ENCODE measurements at regions not wholly inside any gene's neighbourhood (a gene's known extent, or its start where the extent isn't known, plus 50 kb on each side); places are given as distances from the start of the nearest gene placed in this dataset.

DNA sequence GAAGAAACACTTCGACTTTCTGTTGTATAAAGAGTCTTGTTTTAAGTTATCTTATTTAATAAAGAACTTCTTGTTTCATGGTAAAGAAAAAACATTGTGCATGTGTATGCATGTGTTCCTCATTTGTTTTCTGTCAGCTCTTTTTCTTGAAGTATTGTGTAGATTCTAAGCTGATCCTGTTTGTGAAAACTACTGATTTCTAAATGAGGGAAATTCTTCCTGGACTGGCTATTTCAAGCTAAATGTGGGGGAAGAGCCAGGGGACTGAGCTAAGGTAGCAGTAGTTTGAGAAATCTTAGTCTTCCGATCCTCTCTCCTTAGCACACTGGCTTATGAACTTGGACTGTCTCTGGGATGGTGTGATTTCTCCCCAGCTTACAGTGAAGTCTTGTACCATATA lies 56.4 kb upstream of the RBMS1 start:
- Histone ChIP-seq H3K9ac (ENCODE audit: low read depth in 1 of 2, low read length in 2 of 2) (no peak overlapping the region), H3K27me3 (ENCODE audit: control insufficient read depth in 1 of 2, insufficient read depth in 2 of 2, low read length in 2 of 2) (no peaks in the 10 kb centered on the region), H3K36me3 (ENCODE audit: control insufficient read depth in 1 of 2, insufficient read depth in 2 of 2, low read length in 2 of 2) (no peaks in the 10 kb centered on the region), H3K4me1 (ENCODE audit: control insufficient read depth in 1 of 2, insufficient read depth in 2 of 2, low read length in 2 of 2) (no peaks in the 10 kb centered on the region), H3K4me3 (ENCODE audit: low read depth in 1 of 2, low read length in 2 of 2) (no peak overlapping the region), H3K9me3 (ENCODE audit: control insufficient read depth in 1 of 2, low read length in 2 of 2) (no peaks in the 10 kb centered on the region), H3K27ac (ENCODE audit: low read depth, low read length) (no peak overlapping the region)

DNA sequence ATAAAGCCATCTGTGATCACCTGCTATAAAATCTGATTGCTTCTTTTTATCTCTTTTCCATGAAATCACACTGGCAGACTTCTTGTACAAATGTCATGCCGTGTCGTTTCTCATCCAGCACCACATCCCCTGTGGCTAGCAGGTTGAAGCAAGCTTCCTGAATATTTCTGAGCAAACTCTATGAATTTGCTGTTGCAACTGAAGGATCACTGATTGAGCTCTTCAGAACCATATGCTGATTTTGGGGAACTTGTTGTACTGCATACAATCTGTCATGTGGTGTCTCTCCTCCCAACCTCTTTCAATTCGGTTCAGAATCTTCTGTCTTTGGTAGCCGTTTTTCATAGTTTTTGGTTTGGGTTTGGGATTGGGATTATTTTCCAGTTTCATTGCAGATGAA lies 57.7 kb upstream of the RBMS1 start:
- Histone ChIP-seq H3K9ac (ENCODE audit: low read depth in 1 of 2, low read length in 2 of 2) (no peak overlapping the region), H3K36me3 (ENCODE audit: control insufficient read depth in 1 of 2, insufficient read depth in 2 of 2, low read length in 2 of 2) (no peaks in the 10 kb centered on the region), H3K4me3 (ENCODE audit: low read depth in 1 of 2, low read length in 2 of 2) (no peak overlapping the region), H3K4me1 (ENCODE audit: control insufficient read depth in 1 of 2, insufficient read depth in 2 of 2, low read length in 2 of 2) (no peaks in the 10 kb centered on the region), H3K9me3 (ENCODE audit: control insufficient read depth in 1 of 2, low read length in 2 of 2) (no peaks in the 10 kb centered on the region), H3K27me3 (ENCODE audit: control insufficient read depth in 1 of 2, insufficient read depth in 2 of 2, low read length in 2 of 2) (no peaks in the 10 kb centered on the region), H3K27ac (ENCODE audit: low read depth, low read length) (no peak overlapping the region)

DNA sequence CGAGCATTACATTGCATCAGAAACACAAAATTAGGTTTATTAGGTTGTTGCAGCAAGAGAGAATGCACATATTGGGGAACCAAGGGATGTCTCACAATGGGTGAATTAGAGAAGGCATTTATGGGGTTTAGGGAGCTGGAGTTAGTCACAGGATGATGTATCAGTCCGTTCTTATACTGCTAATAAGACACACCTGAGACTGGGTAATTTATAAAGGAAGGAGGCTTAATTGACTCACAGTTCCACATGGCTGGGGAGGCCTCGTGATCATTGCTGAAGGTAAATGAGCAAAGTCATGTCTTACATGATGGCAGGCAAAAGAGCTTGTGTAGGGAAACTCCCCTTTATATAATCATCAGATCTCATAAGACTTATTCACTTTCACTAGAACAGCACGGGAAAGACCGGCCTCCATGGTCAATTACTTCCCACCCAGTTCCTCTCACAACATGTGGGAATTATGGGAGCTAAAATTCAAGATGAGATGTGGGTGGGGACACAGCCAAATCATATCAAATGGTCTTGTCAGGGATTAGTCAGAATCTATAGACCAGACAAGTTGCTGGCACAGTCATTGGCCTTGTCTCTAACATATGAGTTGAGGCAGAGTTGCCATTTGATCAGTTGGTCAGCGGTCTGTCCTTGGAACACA lies 61.9 kb upstream of the RBMS1 start:
- Histone ChIP-seq H3K9me3 (ENCODE audit: control insufficient read depth in 1 of 2, low read length in 2 of 2) (no peaks in the 10 kb centered on the region), H3K36me3 (ENCODE audit: control insufficient read depth in 1 of 2, insufficient read depth in 2 of 2, low read length in 2 of 2) (no peaks in the 10 kb centered on the region), H3K27ac (ENCODE audit: low read depth, low read length) (no peak overlapping the region), H3K27me3 (ENCODE audit: control insufficient read depth in 1 of 2, insufficient read depth in 2 of 2, low read length in 2 of 2) (no peaks in the 10 kb centered on the region), H3K4me1 (ENCODE audit: control insufficient read depth in 1 of 2, insufficient read depth in 2 of 2, low read length in 2 of 2) (no peaks in the 10 kb centered on the region), H3K9ac (ENCODE audit: low read depth in 1 of 2, low read length in 2 of 2) (no peak overlapping the region), H3K4me3 (ENCODE audit: low read depth in 1 of 2, low read length in 2 of 2) (no peak overlapping the region)

DNA sequence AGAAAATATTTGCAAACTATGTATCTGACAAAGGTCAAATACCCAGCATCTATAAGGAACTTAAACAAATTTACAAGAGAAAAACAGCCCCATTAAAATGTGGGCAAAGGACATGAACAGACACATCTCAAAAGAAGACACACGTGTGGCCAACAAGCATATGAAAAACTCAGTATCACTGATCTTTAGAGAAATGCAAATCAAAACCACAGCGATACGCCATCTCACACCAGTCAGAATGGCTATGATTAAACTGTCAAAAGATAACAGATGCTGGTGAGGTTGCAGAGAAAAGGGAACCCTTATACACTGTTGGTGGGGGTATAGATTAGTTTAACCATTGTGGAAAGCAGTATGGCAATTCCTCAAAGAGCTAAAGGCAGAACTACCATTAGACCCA lies 64.3 kb upstream of the RBMS1 start:
- Histone ChIP-seq H3K4me1 (ENCODE audit: control insufficient read depth in 1 of 2, insufficient read depth in 2 of 2, low read length in 2 of 2) (no peaks in the 10 kb centered on the region), H3K4me3 (ENCODE audit: low read depth in 1 of 2, low read length in 2 of 2) (no peak overlapping the region), H3K36me3 (ENCODE audit: control insufficient read depth in 1 of 2, insufficient read depth in 2 of 2, low read length in 2 of 2) (no peaks in the 10 kb centered on the region), H3K27me3 (ENCODE audit: control insufficient read depth in 1 of 2, insufficient read depth in 2 of 2, low read length in 2 of 2) (no peaks in the 10 kb centered on the region), H3K9me3 (ENCODE audit: control insufficient read depth in 1 of 2, low read length in 2 of 2) (no peaks in the 10 kb centered on the region), H3K27ac (ENCODE audit: low read depth, low read length) (no peak overlapping the region), H3K9ac (ENCODE audit: low read depth in 1 of 2, low read length in 2 of 2) (no peak overlapping the region)

DNA sequence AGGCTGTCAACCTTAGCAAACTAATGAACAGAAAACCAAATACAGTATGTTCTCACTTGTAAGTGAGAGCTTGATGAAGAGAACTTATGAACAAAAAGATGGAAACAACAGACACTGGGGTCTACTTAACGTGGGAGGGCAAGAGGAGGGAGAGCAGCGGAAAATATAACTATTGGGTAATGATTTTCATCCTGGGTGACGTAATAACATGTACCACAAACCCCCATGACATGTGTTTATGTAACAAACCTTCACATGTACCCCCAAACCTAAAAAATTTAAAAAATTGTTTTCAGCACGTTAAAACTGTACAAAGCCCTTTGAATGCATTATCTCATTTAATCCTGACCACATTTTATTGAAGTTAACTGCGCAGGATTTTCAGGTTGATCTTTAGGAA lies 64.9 kb upstream of the RBMS1 start:
- H3K4me1 ChIP-seq (ENCODE audit: control insufficient read depth in 1 of 2, insufficient read depth in 2 of 2, low read length in 2 of 2), result no peaks in the 10 kb centered on the region
- H3K36me3 ChIP-seq (ENCODE audit: control insufficient read depth in 1 of 2, insufficient read depth in 2 of 2, low read length in 2 of 2), result no peaks in the 10 kb centered on the region
- H3K9ac ChIP-seq (ENCODE audit: low read depth in 1 of 2, low read length in 2 of 2), result no peak overlapping the region

DNA sequence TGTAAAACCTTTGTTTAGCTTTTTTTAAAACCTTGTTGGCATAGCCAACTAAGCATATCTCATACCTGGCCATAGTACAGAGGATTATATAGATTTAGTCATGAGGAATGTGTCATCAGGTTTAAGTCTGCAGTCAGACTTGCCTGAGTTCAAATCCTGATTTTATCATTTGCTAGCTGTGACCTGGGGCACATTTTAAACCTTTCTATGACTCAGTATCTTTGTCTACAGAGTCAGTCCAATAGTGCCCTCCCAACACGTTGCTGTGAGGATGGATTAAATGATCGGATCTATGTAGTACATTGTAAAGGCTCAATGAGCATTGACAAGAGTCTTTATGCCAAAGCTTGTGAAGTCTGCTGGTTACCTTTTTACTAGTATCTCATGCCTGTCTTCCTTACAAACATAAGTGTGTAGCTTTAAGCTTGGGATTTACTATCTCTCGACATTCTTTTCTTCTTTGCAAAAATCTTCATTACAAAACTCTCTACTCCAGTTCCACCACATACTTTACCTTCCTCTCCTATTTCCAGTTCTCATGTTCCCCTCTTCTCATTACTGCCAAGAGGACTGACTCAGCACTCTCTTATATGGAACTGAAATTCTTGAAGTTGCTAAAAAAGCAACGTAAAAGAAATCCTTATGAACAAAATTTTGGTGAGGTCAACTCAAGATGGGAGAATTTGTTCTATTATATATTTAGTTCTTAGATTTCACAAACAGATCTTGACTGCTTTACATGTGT lies 68.1 kb upstream of the RBMS1 start:
- Histone ChIP-seq H3K36me3 (ENCODE audit: control insufficient read depth in 1 of 2, insufficient read depth in 2 of 2, low read length in 2 of 2) (no peaks in the 10 kb centered on the region), H3K4me1 (ENCODE audit: control insufficient read depth in 1 of 2, insufficient read depth in 2 of 2, low read length in 2 of 2) (no peaks in the 10 kb centered on the region), H3K4me3 (ENCODE audit: low read depth in 1 of 2, low read length in 2 of 2) (no peak overlapping the region), H3K27me3 (ENCODE audit: control insufficient read depth in 1 of 2, insufficient read depth in 2 of 2, low read length in 2 of 2) (no peaks in the 10 kb centered on the region), H3K9ac (ENCODE audit: low read depth in 1 of 2, low read length in 2 of 2) (no peak overlapping the region), H3K27ac (ENCODE audit: low read depth, low read length) (no peak overlapping the region), H3K9me3 (ENCODE audit: control insufficient read depth in 1 of 2, low read length in 2 of 2) (no peaks in the 10 kb centered on the region)

More for the DNA sequence above, 64.9 kb upstream of the RBMS1 start:
- no peak overlapping the region for H3K4me3 ChIP-seq (ENCODE audit: low read depth in 1 of 2, low read length in 2 of 2)
- no peaks in the 10 kb centered on the region for H3K9me3 ChIP-seq (ENCODE audit: control insufficient read depth in 1 of 2, low read length in 2 of 2)
- H3K27ac ChIP-seq (ENCODE audit: low read depth, low read length), result no peak overlapping the region
- no peaks in the 10 kb centered on the region for H3K27me3 ChIP-seq (ENCODE audit: control insufficient read depth in 1 of 2, insufficient read depth in 2 of 2, low read length in 2 of 2)

DNA sequence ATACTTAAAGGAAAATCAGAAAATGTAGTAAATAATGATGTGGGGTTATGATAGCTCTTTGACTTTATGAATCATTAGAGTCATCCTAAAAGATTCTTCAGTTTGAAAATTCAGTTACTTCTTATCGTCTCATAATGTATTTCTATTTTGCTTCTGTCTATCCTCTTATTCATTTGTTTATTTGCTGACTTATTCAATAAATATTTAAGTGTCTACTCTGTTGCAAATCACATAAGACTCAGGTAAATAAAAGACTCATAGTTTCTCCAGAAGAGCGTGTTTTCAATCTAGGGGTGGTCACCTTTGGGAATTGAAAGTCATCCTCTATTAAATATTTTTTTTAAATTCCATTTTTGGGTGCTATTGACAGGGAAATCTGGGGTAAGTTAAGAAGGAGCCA lies 69.1 kb upstream of the RBMS1 start:
- H3K36me3 ChIP-seq (ENCODE audit: control insufficient read depth in 1 of 2, insufficient read depth in 2 of 2, low read length in 2 of 2), result no peaks in the 10 kb centered on the region
- H3K27me3 ChIP-seq (ENCODE audit: control insufficient read depth in 1 of 2, insufficient read depth in 2 of 2, low read length in 2 of 2), result no peaks in the 10 kb centered on the region
- H3K4me3 ChIP-seq (ENCODE audit: low read depth in 1 of 2, low read length in 2 of 2), result no peak overlapping the region
- H3K9ac ChIP-seq (ENCODE audit: low read depth in 1 of 2, low read length in 2 of 2), result no peak overlapping the region
- H3K9me3 ChIP-seq (ENCODE audit: control insufficient read depth in 1 of 2, low read length in 2 of 2), result no peaks in the 10 kb centered on the region
- H3K4me1 ChIP-seq (ENCODE audit: control insufficient read depth in 1 of 2, insufficient read depth in 2 of 2, low read length in 2 of 2), result no peaks in the 10 kb centered on the region
- H3K27ac ChIP-seq (ENCODE audit: low read depth, low read length), result no peak overlapping the region

DNA sequence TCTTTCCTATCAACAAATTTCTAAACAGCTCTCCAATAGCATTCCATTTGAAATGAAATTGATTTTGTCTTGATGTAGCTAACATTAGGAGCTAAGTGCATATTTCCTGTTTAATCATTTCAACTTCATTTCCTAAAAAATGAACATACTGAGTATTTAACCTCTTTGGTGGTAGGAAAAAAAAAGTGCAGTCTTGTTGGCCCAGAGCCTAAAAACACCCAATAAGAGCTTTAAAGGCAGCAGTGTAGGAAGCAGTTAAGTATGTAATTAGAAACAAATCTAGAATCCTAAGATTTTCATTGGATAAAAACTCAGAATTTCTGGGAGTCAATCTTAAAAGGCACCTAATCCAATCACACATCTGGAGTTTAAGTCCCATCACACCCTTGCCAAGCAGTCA lies 71.0 kb upstream of the RBMS1 start:
- H3K9ac ChIP-seq (ENCODE audit: low read depth in 1 of 2, low read length in 2 of 2), result no peak overlapping the region
- H3K36me3 ChIP-seq (ENCODE audit: control insufficient read depth in 1 of 2, insufficient read depth in 2 of 2, low read length in 2 of 2), result no peaks in the 10 kb centered on the region
- H3K4me3 ChIP-seq (ENCODE audit: low read depth in 1 of 2, low read length in 2 of 2), result no peak overlapping the region
- no peaks in the 10 kb centered on the region for H3K4me1 ChIP-seq (ENCODE audit: control insufficient read depth in 1 of 2, insufficient read depth in 2 of 2, low read length in 2 of 2)
- no peaks in the 10 kb centered on the region for H3K27me3 ChIP-seq (ENCODE audit: control insufficient read depth in 1 of 2, insufficient read depth in 2 of 2, low read length in 2 of 2)
- H3K9me3 ChIP-seq (ENCODE audit: control insufficient read depth in 1 of 2, low read length in 2 of 2), result no peaks in the 10 kb centered on the region
- no peak overlapping the region for H3K27ac ChIP-seq (ENCODE audit: low read depth, low read length)

DNA sequence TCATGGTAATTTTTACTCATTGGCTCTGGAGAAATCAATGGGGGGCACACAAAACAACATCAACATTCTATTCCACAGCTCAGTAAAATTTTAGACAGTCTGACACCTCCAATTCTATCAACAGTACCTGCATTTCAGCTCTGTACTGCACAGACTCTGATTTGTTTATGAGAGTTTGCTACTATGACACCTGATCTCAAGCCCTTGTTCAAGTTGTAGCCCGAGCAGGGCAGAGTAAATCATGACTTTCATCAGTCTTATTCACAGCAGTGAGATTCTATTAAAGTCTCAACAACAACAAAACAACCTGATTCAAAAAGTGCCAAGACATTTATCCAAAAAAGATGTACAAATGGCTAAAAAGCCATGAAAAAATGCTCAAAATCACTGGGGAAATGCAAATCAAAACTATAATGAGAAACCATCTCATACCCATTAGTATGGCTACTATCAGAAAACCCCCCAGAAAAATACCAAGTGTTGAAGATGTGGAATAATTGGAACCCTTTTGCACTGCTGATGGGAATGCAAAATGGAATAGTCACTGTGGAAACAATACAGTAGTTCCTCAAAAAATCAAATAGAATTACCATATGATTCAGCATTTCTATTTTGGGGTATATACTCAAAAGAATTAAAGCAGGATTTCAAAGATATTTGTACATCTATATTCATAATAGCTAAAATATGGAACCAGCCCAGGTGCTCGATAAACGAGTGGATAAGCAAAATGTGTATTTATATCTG lies 71.7 kb upstream of the RBMS1 start:
- Histone ChIP-seq H3K36me3 (ENCODE audit: control insufficient read depth in 1 of 2, insufficient read depth in 2 of 2, low read length in 2 of 2) (no peaks in the 10 kb centered on the region), H3K27me3 (ENCODE audit: control insufficient read depth in 1 of 2, insufficient read depth in 2 of 2, low read length in 2 of 2) (no peaks in the 10 kb centered on the region), H3K27ac (ENCODE audit: low read depth, low read length) (no peak overlapping the region), H3K4me3 (ENCODE audit: low read depth in 1 of 2, low read length in 2 of 2) (no peak overlapping the region), H3K4me1 (ENCODE audit: control insufficient read depth in 1 of 2, insufficient read depth in 2 of 2, low read length in 2 of 2) (no peaks in the 10 kb centered on the region), H3K9ac (ENCODE audit: low read depth in 1 of 2, low read length in 2 of 2) (no peak overlapping the region), H3K9me3 (ENCODE audit: control insufficient read depth in 1 of 2, low read length in 2 of 2) (no peaks in the 10 kb centered on the region)

DNA sequence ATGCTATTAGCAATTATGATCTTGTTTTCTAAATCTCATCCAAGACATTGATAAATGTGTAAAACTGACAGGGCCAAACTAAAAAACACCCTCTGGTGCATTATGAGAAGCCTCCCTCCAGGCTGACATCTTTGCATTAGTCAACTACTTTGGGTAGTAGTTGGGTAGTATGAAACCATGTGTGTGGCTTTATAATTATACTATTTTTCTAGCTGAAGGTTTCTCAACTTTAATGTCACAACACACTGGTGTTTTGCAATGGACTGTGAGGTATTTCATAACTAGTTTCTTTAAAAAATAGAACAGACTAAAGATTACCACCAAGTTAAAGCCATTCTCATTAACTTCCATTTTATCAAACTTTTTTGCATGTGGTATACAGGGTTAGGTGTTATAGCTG lies 73.1 kb upstream of the RBMS1 start:
- Histone ChIP-seq H3K36me3 (ENCODE audit: control insufficient read depth in 1 of 2, insufficient read depth in 2 of 2, low read length in 2 of 2) (no peaks in the 10 kb centered on the region), H3K4me1 (ENCODE audit: control insufficient read depth in 1 of 2, insufficient read depth in 2 of 2, low read length in 2 of 2) (no peaks in the 10 kb centered on the region), H3K9ac (ENCODE audit: low read depth in 1 of 2, low read length in 2 of 2) (no peak overlapping the region), H3K4me3 (ENCODE audit: low read depth in 1 of 2, low read length in 2 of 2) (no peak overlapping the region), H3K9me3 (ENCODE audit: control insufficient read depth in 1 of 2, low read length in 2 of 2) (no peaks in the 10 kb centered on the region), H3K27ac (ENCODE audit: low read depth, low read length) (no peak overlapping the region), H3K27me3 (ENCODE audit: control insufficient read depth in 1 of 2, insufficient read depth in 2 of 2, low read length in 2 of 2) (no peaks in the 10 kb centered on the region)

Data from duodenal mucosa (tissue), 2 donors.